ENCODE measurements at regions not wholly inside any gene's neighbourhood (a gene's known extent, or its start where the extent isn't known, plus 50 kb on each side); places are given as distances from the start of the nearest gene placed in this dataset.

DNA sequence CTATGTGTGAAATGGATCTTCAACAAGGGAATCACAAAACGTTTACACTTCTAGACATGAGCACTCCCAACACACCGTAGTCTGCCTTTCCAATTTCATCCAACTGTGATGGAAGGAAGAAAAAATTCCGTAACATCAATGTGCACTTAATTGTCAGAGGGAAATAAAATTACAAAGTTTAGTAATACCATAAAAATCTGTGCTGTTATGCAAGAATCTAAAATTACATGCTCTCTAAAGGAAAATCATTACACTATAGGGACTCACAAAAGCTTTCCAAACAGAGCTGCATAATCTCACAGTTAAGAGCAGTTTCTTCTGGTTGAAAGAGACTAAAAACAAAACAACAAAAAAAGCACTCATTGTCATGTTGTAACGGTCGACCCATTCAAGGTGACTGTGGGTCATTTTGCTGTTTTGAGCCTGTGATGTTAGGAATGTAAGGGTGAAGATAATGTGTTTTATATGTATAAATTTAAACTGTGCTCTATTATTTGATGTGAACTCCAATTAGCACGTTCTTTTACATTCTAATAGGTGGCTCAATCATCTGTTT lies 698.0 kb downstream of the TDRD15 start (continued):
- TF ChIP-seq KDM5A (IDR thresholded peaks at IDR 0.05; ENCODE audit: borderline replicate concordance, low read length) (no peak), ZNF30 (CRISPR knock-in tag; IDR thresholded peaks at IDR 0.05) (no peak), GABPB1 (CRISPR knock-in tag; IDR thresholded peaks at IDR 0.05) (no peak)

DNA sequence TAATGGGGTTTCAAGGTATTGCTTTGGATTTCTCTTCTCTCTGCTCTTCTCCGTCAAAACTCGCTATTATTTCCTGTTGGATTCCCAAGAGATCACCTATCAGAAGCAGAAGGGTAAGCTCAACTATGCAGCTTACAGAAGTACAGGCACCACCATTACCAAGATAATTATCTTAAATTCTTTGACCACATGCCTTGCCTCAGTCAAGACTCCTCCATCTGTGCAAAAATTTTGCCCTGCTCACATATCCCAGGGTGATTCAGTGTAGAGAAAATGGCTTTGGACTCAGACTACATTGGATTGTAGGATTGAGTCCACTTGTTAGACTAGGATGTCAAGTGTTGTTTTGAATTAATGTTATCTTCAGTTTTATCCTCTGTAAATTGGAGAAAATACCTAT lies 698.7 kb downstream of the TDRD15 start:
- H3K4me1 ChIP-seq (ENCODE audit: insufficient read depth, low read length), result no peaks in the 10 kb centered on the region
- in situ Hi-C loops (cut with HindIII; ENCODE audit: extremely low pct_ligation_motif_present, low pct_unique_long_range_greater_than_20kb) (no loop called here), intact Hi-C loops (cut with micrococcal nuclease; ENCODE audit: unreplicated experiment) (no loop called here)
- FAIRE-seq (no peak), DNase-seq (ENCODE audit: low spot score) (no peak), ATAC-seq (no peak)
- H3K9me3 ChIP-seq (ENCODE audit: low read length), result no peaks in the 10 kb centered on the region
- H3K9ac ChIP-seq (ENCODE audit: insufficient read depth, low read depth, low read length), result no peak overlapping the region
- no peak overlapping the region for H3K4me2 ChIP-seq (ENCODE audit: low read depth, low read length)
- H3K79me2 ChIP-seq (ENCODE audit: insufficient read depth, low read length), result no peaks in the 10 kb centered on the region
- POLR2A ChIA-PET, result no interaction called here
- no peaks in the 10 kb centered on the region for H3K27me3 ChIP-seq (ENCODE audit: control insufficient read depth in 1 of 2, insufficient read depth in 2 of 2, low read length in 2 of 2)
- no peak overlapping the region for H3K27ac ChIP-seq (ENCODE audit: extremely low read length, insufficient read depth, low read length)
- CTCF ChIA-PET (ENCODE audit: low intra/inter-chr PET ratio, low total read pairs), result no interaction called here
- H3K4me3 ChIP-seq (replicated peaks in 1 of 3; ENCODE audit: insufficient read depth in 1 of 3, low read depth in 2 of 3, low read length in 3 of 3), result no peak overlapping the region
- H4K20me1 ChIP-seq (ENCODE audit: insufficient read depth, low read length), result no peaks in the 10 kb centered on the region
- BruUV-seq (replicated peaks), result no TSS peak
- H3K36me3 ChIP-seq (replicated peaks in 1 of 2; ENCODE audit: control insufficient read depth in 1 of 2, insufficient read depth in 2 of 2, low read length in 2 of 2), result no peaks in the 10 kb centered on the region
- WGBS (ENCODE audit: low lambda C conversion rate), result 5% methylated on average over 2 of the region's 2 CpGs
- H2AFZ ChIP-seq (ENCODE audit: low read length), result no peak overlapping the region
- TF ChIP-seq ZSCAN22 (CRISPR knock-in tag; IDR thresholded peaks at IDR 0.05), result no peak
- TF ChIP-seq, protein P1, sequence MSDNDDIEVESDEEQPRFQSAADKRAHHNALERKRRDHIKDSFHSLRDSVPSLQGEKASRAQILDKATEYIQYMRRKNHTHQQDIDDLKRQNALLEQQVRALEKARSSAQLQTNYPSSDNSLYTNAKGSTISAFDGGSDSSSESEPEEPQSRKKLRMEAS (IDR thresholded peaks at IDR 0.05), result no peak
- no peak for TF ChIP-seq SKI (IDR thresholded peaks at IDR 0.05; ENCODE audit: partially characterized antibody)
- TF ChIP-seq NR2C2 (CRISPR knock-in tag; IDR thresholded peaks at IDR 0.05; ENCODE audit: borderline replicate concordance), result no peak
- TF ChIP-seq SIX4 (CRISPR knock-in tag; IDR thresholded peaks at IDR 0.05), result no peak
- no peak for TF ChIP-seq ZFP82 (CRISPR knock-in tag; IDR thresholded peaks at IDR 0.05; ENCODE audit: borderline replicate concordance)
- no peak for TF ChIP-seq ZZZ3 (CRISPR knock-in tag; IDR thresholded peaks at IDR 0.05; ENCODE audit: borderline replicate concordance)
- no peak for TF ChIP-seq RAD21 (CRISPR knock-in tag; IDR thresholded peaks at IDR 0.05)
- no peak for TF ChIP-seq ZNF589 (CRISPR knock-in tag; conservative IDR thresholded peaks at IDR 0.05)
- TF ChIP-seq, protein P2, sequence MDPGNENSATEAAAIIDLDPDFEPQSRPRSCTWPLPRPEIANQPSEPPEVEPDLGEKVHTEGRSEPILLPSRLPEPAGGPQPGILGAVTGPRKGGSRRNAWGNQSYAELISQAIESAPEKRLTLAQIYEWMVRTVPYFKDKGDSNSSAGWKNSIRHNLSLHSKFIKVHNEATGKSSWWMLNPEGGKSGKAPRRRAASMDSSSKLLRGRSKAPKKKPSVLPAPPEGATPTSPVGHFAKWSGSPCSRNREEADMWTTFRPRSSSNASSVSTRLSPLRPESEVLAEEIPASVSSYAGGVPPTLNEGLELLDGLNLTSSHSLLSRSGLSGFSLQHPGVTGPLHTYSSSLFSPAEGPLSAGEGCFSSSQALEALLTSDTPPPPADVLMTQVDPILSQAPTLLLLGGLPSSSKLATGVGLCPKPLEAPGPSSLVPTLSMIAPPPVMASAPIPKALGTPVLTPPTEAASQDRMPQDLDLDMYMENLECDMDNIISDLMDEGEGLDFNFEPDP (CRISPR knock-in tag; conservative IDR thresholded peaks at IDR 0.05), result no peak
- no peak for TF ChIP-seq TCF12 (IDR thresholded peaks at IDR 0.05)
- no peak for TF ChIP-seq TCF12 (CRISPR knock-in tag; IDR thresholded peaks at IDR 0.05)
- TF ChIP-seq MYNN (CRISPR knock-in tag; IDR thresholded peaks at IDR 0.05; ENCODE audit: low read depth), result no peak
- TF ChIP-seq, protein P3, sequence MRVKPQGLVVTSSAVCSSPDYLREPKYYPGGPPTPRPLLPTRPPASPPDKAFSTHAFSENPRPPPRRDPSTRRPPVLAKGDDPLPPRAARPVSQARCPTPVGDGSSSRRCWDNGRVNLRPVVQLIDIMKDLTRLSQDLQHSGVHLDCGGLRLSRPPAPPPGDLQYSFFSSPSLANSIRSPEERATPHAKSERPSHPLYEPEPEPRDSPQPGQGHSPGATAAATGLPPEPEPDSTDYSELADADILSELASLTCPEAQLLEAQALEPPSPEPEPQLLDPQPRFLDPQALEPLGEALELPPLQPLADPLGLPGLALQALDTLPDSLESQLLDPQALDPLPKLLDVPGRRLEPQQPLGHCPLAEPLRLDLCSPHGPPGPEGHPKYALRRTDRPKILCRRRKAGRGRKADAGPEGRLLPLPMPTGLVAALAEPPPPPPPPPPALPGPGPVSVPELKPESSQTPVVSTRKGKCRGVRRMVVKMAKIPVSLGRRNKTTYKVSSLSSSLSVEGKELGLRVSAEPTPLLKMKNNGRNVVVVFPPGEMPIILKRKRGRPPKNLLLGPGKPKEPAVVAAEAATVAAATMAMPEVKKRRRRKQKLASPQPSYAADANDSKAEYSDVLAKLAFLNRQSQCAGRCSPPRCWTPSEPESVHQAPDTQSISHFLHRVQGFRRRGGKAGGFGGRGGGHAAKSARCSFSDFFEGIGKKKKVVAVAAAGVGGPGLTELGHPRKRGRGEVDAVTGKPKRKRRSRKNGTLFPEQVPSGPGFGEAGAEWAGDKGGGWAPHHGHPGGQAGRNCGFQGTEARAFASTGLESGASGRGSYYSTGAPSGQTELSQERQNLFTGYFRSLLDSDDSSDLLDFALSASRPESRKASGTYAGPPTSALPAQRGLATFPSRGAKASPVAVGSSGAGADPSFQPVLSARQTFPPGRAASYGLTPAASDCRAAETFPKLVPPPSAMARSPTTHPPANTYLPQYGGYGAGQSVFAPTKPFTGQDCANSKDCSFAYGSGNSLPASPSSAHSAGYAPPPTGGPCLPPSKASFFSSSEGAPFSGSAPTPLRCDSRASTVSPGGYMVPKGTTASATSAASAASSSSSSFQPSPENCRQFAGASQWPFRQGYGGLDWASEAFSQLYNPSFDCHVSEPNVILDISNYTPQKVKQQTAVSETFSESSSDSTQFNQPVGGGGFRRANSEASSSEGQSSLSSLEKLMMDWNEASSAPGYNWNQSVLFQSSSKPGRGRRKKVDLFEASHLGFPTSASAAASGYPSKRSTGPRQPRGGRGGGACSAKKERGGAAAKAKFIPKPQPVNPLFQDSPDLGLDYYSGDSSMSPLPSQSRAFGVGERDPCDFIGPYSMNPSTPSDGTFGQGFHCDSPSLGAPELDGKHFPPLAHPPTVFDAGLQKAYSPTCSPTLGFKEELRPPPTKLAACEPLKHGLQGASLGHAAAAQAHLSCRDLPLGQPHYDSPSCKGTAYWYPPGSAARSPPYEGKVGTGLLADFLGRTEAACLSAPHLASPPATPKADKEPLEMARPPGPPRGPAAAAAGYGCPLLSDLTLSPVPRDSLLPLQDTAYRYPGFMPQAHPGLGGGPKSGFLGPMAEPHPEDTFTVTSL (CRISPR knock-in tag; IDR thresholded peaks at IDR 0.05; ENCODE audit: borderline replicate concordance), result no peak

Measured in HepG2 (cell line).